CD4-positive, alpha-beta T cell (primary cell): ENCODE measurements at regions not wholly inside any gene's neighbourhood (a gene's known extent, or its start where the extent isn't known, plus 50 kb on each side); places are given as distances from the start of the nearest gene placed in this dataset.

ENCODE experiments used
- ATAC-seq: fragments of 200-7000 bp; cut with Tn5 transposase; one replicate; pipeline ENCODE4 v1.10.0; 2022; ENCODE audit warnings: mild to moderate bottlenecking; ENCODE audit not compliant: poor library complexity
- CTCF ChIA-PET: fragments of 350-600 bp; sonication (Branson Sonifier 250); formaldehyde crosslinking; loops from one replicate; lab custom pipeline; 2021; ENCODE audit warnings: antibody characterized with exemption, inconsistent platforms; lab: Charles Lee
- POLR2A ChIA-PET: fragments of 350-600 bp; sonication (Branson Sonifier 250); formaldehyde crosslinking; loops from one replicate; lab custom pipeline; 2021; ENCODE audit warnings: antibody characterized with exemption, inconsistent platforms; lab: Charles Lee
- DNase-seq, 14 experiments: peaks; one replicate each; pipeline ENCODE4 v3.0.0-alpha.2; 2013 to 2020; ENCODE audit warnings: mixed read lengths in 2 of 14
- H3K27ac ChIP-seq, 2 donors: one replicate each; pipeline versions ENCODE4 v1.5.1 to v1.7.0; 2013; ENCODE audit warnings: low read length in 2 of 2, low read depth in 1 of 2, mild to moderate bottlenecking in 1 of 2
- H3K27me3 ChIP-seq, 2 experiments: 1 replicate in 1 of 2; 2 replicates in 1 of 2; pipeline versions ENCODE4 v1.6.1 to v1.7.0; 2013; ENCODE audit warnings: low read length in 2 of 2, control low read depth in 1 of 2, mild to moderate bottlenecking in 1 of 2, moderate library complexity in 1 of 2; ENCODE audit not compliant: insufficient read depth in 2 of 2, control insufficient read depth in 1 of 2
- H3K36me3 ChIP-seq: one replicate; pipeline ENCODE4 v1.6.1; 2013; ENCODE audit warnings: low read length, control low read depth; ENCODE audit not compliant: insufficient read depth
- H3K4me1 ChIP-seq: one replicate; pipeline ENCODE4 v1.6.1; 2013; ENCODE audit warnings: low read length, control low read depth; ENCODE audit not compliant: insufficient read depth
- H3K4me3 ChIP-seq: one replicate; pipeline ENCODE4 v1.5.1; 2013; ENCODE audit warnings: mild to moderate bottlenecking, low read length, moderate library complexity
- H3K9me3 ChIP-seq, 2 experiments: 1 replicate in 1 of 2; 2 replicates in 1 of 2; pipeline versions ENCODE4 v1.6.1 to v1.7.0; 2013; ENCODE audit warnings: low read length in 2 of 2, mild to moderate bottlenecking in 2 of 2, control low read depth in 1 of 2, moderate library complexity in 1 of 2; ENCODE audit not compliant: control insufficient read depth in 1 of 2, insufficient read depth in 1 of 2
- H3K27ac Mint-ChIP-seq: one replicate; pipeline ENCODE4 v1.8.0; 2020; ENCODE audit warnings: mixed read lengths
- H3K27me3 Mint-ChIP-seq: one replicate; pipeline ENCODE4 v1.8.0; 2021; ENCODE audit warnings: mixed read lengths
- H3K36me3 Mint-ChIP-seq: one replicate; pipeline ENCODE4 v1.8.0; 2021; ENCODE audit warnings: low read depth, mixed read lengths
- H3K4me1 Mint-ChIP-seq: one replicate; pipeline ENCODE4 v1.8.0; 2021; ENCODE audit warnings: low read depth, mixed read lengths
- H3K4me3 Mint-ChIP-seq: one replicate; pipeline ENCODE4 v1.8.0; 2020; ENCODE audit warnings: mild to moderate bottlenecking, mixed read lengths
- H3K9me3 Mint-ChIP-seq: one replicate; pipeline ENCODE4 v1.8.0; 2020; ENCODE audit warnings: mixed read lengths
- intact Hi-C, 2 experiments: fragments of 100-400 bp; cut with DNase I in 1 of 2; cut with micrococcal nuclease in 1 of 2; formaldehyde crosslinking; loops; one replicate each; pipeline versions ENCODE4 v1.15.1 to v1.9.0; 2023 to 2025; cut with DNase I, micrococcal nuclease
- TF ChIP-seq, protein P1 (sequence below): fragments of 200-600 bp; IDR thresholded peaks from one replicate; pipeline ENCODE4 v1.8.0; 2022; ENCODE audit warnings: antibody characterized with exemption, mild to moderate bottlenecking

DNA sequence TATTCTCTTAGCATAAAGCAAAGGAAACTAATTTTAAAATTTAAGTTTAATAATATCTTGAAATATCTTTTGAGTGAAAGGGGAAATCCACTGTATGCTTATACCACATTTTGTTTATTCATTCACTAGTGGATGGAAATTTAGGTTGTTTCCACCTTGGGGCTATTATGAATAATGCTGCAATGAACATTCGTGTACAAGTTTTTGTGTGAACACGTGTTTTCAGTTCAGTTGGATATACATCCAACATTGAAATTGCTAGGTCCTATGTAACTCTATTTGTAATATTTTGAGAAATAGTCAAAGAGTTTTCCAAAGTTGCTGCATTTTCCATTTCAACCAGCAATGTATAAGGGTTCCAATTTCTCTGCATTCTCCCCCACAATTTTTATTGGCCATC is 83.7 kb upstream of the ETV6 start:
- TF ChIP-seq, protein P1, sequence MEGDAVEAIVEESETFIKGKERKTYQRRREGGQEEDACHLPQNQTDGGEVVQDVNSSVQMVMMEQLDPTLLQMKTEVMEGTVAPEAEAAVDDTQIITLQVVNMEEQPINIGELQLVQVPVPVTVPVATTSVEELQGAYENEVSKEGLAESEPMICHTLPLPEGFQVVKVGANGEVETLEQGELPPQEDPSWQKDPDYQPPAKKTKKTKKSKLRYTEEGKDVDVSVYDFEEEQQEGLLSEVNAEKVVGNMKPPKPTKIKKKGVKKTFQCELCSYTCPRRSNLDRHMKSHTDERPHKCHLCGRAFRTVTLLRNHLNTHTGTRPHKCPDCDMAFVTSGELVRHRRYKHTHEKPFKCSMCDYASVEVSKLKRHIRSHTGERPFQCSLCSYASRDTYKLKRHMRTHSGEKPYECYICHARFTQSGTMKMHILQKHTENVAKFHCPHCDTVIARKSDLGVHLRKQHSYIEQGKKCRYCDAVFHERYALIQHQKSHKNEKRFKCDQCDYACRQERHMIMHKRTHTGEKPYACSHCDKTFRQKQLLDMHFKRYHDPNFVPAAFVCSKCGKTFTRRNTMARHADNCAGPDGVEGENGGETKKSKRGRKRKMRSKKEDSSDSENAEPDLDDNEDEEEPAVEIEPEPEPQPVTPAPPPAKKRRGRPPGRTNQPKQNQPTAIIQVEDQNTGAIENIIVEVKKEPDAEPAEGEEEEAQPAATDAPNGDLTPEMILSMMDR, result no peak
- no peak overlapping the region for H3K27ac ChIP-seq
- Mint-ChIP-seq H3K4me3 (no peak overlapping the region), H3K4me1 (no peaks in the 10 kb centered on the region), H3K27ac (no peak overlapping the region), H3K27me3 (no peaks in the 10 kb centered on the region), H3K9me3 (no peaks in the 10 kb centered on the region), H3K36me3 (no peaks in the 10 kb centered on the region)
- ChIA-PET CTCF (interaction anchor here (1.0 kb wide), 1 partner anchor 1435 kb away, joined by 3 read pairs; no protein-coding TSS in a partner anchor), POLR2A (no interaction called here)
- no peaks in the 10 kb centered on the region for H3K27me3 ChIP-seq
- intact Hi-C loops, result no loop called here
- DNase-seq (no peak), ATAC-seq (no peak)
- H3K4me1 ChIP-seq, result no peaks in the 10 kb centered on the region
- no peaks in the 10 kb centered on the region for H3K9me3 ChIP-seq
- H3K36me3 ChIP-seq, result no peaks in the 10 kb centered on the region
- H3K4me3 ChIP-seq, result no peak overlapping the region

DNA sequence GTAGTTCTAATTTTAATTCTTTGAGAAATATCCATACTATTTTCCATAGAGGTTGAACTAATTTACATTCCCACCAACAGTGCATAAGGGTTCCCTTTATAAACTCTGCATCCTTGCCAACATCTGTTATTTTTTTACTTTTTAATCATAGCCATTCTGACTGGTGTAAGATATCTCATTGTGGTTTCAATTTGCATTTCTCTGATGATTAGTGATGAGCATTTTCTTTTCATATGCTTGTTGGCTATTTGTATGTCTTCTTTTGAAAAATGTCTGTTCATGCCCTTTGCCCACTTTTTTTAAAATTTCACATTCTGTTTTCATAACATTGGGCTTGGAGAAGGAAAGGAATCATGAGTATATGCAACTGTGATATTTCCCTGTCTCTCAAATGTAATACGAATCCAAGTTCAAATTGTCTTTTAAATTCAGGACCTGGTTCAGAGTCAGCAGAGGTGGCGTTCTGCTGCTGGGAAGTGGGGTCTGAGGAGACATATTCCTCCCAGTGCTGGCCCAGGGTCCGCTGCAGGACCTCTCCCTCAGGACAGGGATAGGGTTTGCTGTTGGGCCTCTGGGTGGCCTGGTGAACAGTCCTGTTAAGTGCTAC is 81.2 kb upstream of the ETV6 start:
- intact Hi-C loops, result no loop called here
- no peak overlapping the region for H3K4me3 Mint-ChIP-seq
- H3K36me3 ChIP-seq, result no peaks in the 10 kb centered on the region
- H3K27ac ChIP-seq, result no peak overlapping the region
- H3K9me3 ChIP-seq, result no peaks in the 10 kb centered on the region
- no peaks in the 10 kb centered on the region for H3K36me3 Mint-ChIP-seq
- no peak overlapping the region for H3K27ac Mint-ChIP-seq
- ChIA-PET CTCF (no interaction called here), POLR2A (no interaction called here)
- H3K27me3 Mint-ChIP-seq, result no peaks in the 10 kb centered on the region
- no peak for DNase-seq
- no peaks in the 10 kb centered on the region for H3K9me3 Mint-ChIP-seq
- no peaks in the 10 kb centered on the region for H3K4me1 ChIP-seq
- no peaks in the 10 kb centered on the region for H3K27me3 ChIP-seq
- H3K4me3 ChIP-seq, result no peak overlapping the region
- ATAC-seq, result no peak
- TF ChIP-seq, protein P1, result no peak
- H3K4me1 Mint-ChIP-seq, result no peaks in the 10 kb centered on the region

DNA sequence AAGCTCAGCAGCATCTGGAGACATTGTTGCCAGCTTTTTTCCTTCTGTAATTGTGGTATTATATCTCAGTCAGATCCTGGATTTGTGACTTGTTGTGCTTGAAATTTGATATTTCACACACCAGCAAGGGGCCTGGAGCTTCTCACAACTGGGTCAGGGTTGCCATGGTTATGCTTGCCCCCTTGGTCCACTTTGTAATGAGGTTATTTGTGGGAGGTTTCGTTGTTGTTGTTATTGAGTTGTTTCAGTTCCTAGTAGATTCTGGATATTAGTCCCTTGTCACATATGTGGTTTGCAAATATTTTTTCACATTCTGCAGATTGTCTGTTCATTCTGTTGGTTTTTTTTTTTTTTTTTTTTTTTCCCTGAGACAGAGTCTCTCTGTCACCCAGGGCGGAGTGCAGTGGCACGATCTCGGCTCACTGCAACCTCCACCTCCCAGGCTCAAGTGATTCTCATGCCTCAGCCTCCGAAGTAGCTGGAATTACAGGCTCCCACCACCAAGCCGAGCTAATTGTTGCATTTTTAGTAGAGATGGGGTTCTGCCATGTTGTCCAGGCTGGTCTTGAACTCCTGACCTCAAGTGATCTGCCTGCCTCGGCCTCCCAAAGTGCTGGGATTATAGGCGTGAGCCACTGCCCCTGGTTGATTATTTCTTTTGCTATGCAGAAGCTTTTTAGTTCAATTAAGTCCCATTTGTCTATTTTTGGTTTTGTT is 80.6 kb upstream of the ETV6 start:
- intact Hi-C loops, result no loop called here
- no peak overlapping the region for H3K4me3 ChIP-seq
- no peaks in the 10 kb centered on the region for H3K4me1 ChIP-seq
- no peaks in the 10 kb centered on the region for H3K27me3 ChIP-seq
- Mint-ChIP-seq H3K9me3 (no peaks in the 10 kb centered on the region), H3K4me3 (no peak overlapping the region), H3K4me1 (no peaks in the 10 kb centered on the region), H3K36me3 (no peaks in the 10 kb centered on the region), H3K27ac (no peak overlapping the region), H3K27me3 (no peaks in the 10 kb centered on the region)
- ATAC-seq (no peak), DNase-seq (no peak)
- ChIA-PET CTCF (no interaction called here), POLR2A (no interaction called here)
- no peak overlapping the region for H3K27ac ChIP-seq
- no peaks in the 10 kb centered on the region for H3K9me3 ChIP-seq
- TF ChIP-seq, protein P1, result no peak
- H3K36me3 ChIP-seq, result no peaks in the 10 kb centered on the region
